H9 (cell line): ENCODE measurements at regions not wholly inside any gene's neighbourhood (a gene's known extent, or its start where the extent isn't known, plus 50 kb on each side); places are given as distances from the start of the nearest gene placed in this dataset.
A peak's percentile ranks its signal among the peaks of the same experiment; 100 is the strongest.

ENCODE experiments used
- DNase-seq: peaks from one replicate; pipeline ENCODE4 v3.0.0-alpha.2; 2017
- H2AFZ ChIP-seq: one replicate; pipeline ENCODE4 v1.6.1; 2013; ENCODE audit warnings: mild to moderate bottlenecking, low read length, control low read depth, moderate library complexity
- H2AK5ac ChIP-seq: 2 replicates; pipeline ENCODE4 v1.6.1; 2013; ENCODE audit warnings: low read length, control low read depth, mixed read lengths; ENCODE audit not compliant: insufficient read length
- H2BK120ac ChIP-seq: one replicate; pipeline ENCODE4 v1.6.1; 2013; ENCODE audit warnings: low read depth, mild to moderate bottlenecking, low read length, control low read depth, inconsistent platforms; ENCODE audit not compliant: poor library complexity, severe bottlenecking
- H2BK12ac ChIP-seq: 2 replicates; pipeline ENCODE4 v1.6.1; 2013; ENCODE audit warnings: low read length, control low read depth, mixed read lengths, low read depth; ENCODE audit not compliant: insufficient read length
- H2BK15ac ChIP-seq: 2 replicates; pipeline ENCODE4 v1.6.1; 2013; ENCODE audit warnings: low read depth, low read length, control low read depth
- H2BK20ac ChIP-seq: one replicate; pipeline ENCODE4 v1.6.1; 2013; ENCODE audit warnings: low read depth, mild to moderate bottlenecking, low read length, control low read depth, inconsistent platforms; ENCODE audit not compliant: poor library complexity, severe bottlenecking
- H2BK5ac ChIP-seq: 2 replicates; pipeline ENCODE4 v1.6.1; 2013; ENCODE audit warnings: low read length, control low read depth, mixed read lengths; ENCODE audit not compliant: insufficient read length
- H3K14ac ChIP-seq: 2 replicates; pipeline ENCODE4 v1.6.1; 2013; ENCODE audit warnings: low read length, control low read depth; ENCODE audit not compliant: insufficient read depth
- H3K18ac ChIP-seq: 2 replicates; pipeline ENCODE4 v1.6.1; 2013; ENCODE audit warnings: low read depth, mild to moderate bottlenecking, mixed read lengths, low read length, control low read depth; ENCODE audit not compliant: insufficient read length
- H3K23ac ChIP-seq: 2 replicates; pipeline ENCODE4 v1.6.1; 2013; ENCODE audit warnings: low read length, control low read depth, mixed read lengths, low read depth; ENCODE audit not compliant: insufficient read length
- H3K23me2 ChIP-seq: 2 replicates; pipeline ENCODE4 v1.6.1; 2013; ENCODE audit warnings: low read depth, mild to moderate bottlenecking, mixed read lengths, low read length, control low read depth; ENCODE audit not compliant: insufficient read length, poor library complexity, severe bottlenecking
- H3K27ac ChIP-seq: 2 replicates; pipeline ENCODE4 v1.5.1; 2013; ENCODE audit warnings: low read length, control low read depth, mixed read lengths, low read depth; ENCODE audit not compliant: insufficient read length
- H3K27me3 ChIP-seq: 2 replicates; pipeline ENCODE4 v1.6.1; 2013; ENCODE audit warnings: low read length, control low read depth, inconsistent platforms; ENCODE audit not compliant: insufficient read depth
- H3K4ac ChIP-seq: 2 replicates; pipeline ENCODE4 v1.6.1; 2013; ENCODE audit warnings: low read depth, mild to moderate bottlenecking, control low read depth, inconsistent platforms, low read length, moderate library complexity
- H3K4me1 ChIP-seq: 2 replicates; pipeline ENCODE4 v1.6.1; 2013; ENCODE audit warnings: low read length, control low read depth, inconsistent platforms; ENCODE audit not compliant: insufficient read depth
- H3K4me2 ChIP-seq: 2 replicates; pipeline ENCODE4 v1.6.1; 2013; ENCODE audit warnings: low read length, control low read depth, mixed read lengths; ENCODE audit not compliant: insufficient read length, insufficient read depth
- H3K56ac ChIP-seq: 2 replicates; pipeline ENCODE4 v1.6.1; 2013; ENCODE audit warnings: low read depth, mild to moderate bottlenecking, mixed read lengths, low read length, control low read depth; ENCODE audit not compliant: insufficient read length
- H3K79me1 ChIP-seq: 2 replicates; pipeline ENCODE4 v1.6.1; 2013; ENCODE audit warnings: low read depth, mild to moderate bottlenecking, moderate library complexity, low read length, control low read depth, inconsistent platforms; ENCODE audit not compliant: insufficient read depth, poor library complexity, severe bottlenecking
- H3K79me2 ChIP-seq: 2 replicates; pipeline ENCODE4 v1.6.1; 2013; ENCODE audit warnings: low read length, control low read depth, inconsistent platforms; ENCODE audit not compliant: insufficient read depth
- H3K9ac ChIP-seq: 2 replicates; pipeline ENCODE4 v1.6.1; 2013; ENCODE audit warnings: low read length, control low read depth, mixed read lengths; ENCODE audit not compliant: insufficient read length; ENCODE audit errors: extremely low read depth
- H3K9me3 ChIP-seq: one replicate; pipeline ENCODE4 v1.6.1; 2013; ENCODE audit warnings: low read depth, low read length, inconsistent platforms; ENCODE audit not compliant: control insufficient read depth
- H3T11ph ChIP-seq: one replicate; pipeline ENCODE4 v1.6.1; 2013; ENCODE audit warnings: mild to moderate bottlenecking, low read length, control low read depth, inconsistent platforms
- H4K20me1 ChIP-seq: one replicate; pipeline ENCODE4 v1.6.1; 2013; ENCODE audit not compliant: control insufficient read depth, insufficient read length, insufficient read depth
- H4K5ac ChIP-seq: 2 replicates; pipeline ENCODE4 v1.6.1; 2013; ENCODE audit warnings: low read depth, mild to moderate bottlenecking, mixed read lengths, low read length, control low read depth; ENCODE audit not compliant: insufficient read length
- H4K8ac ChIP-seq: replicated peaks from 2 replicates; pipeline ENCODE4 v1.6.1; 2013; ENCODE audit warnings: low read length, control low read depth, mixed read lengths, low read depth; ENCODE audit not compliant: insufficient read length
- H4K91ac ChIP-seq: 2 replicates; pipeline ENCODE4 v1.6.1; 2013; ENCODE audit warnings: low read depth, mild to moderate bottlenecking, moderate library complexity, mixed read lengths, low read length, control low read depth; ENCODE audit not compliant: insufficient read length
- H3K27ac Mint-ChIP-seq, 3 experiments: 2 replicates in 2 of 3; 3 replicates in 1 of 3; pipeline ENCODE4 v1.8.0; 2020 to 2021; ENCODE audit warnings: mixed read lengths in 3 of 3, mild to moderate bottlenecking in 1 of 3, moderate library complexity in 1 of 3
- H3K27me3 Mint-ChIP-seq: 2 replicates; pipeline ENCODE4 v1.8.0; 2021; ENCODE audit warnings: low read depth, mild to moderate bottlenecking, moderate library complexity, mixed read lengths
- H3K36me3 Mint-ChIP-seq, 3 experiments: 2 replicates in 2 of 3; 3 replicates in 1 of 3; pipeline ENCODE4 v1.8.0; 2020 to 2021; ENCODE audit warnings: low read depth in 3 of 3, mixed read lengths in 3 of 3; ENCODE audit not compliant: insufficient read depth in 1 of 3
- H3K4me1 Mint-ChIP-seq, 2 experiments: 2 replicates each; pipeline ENCODE4 v1.8.0; 2020; ENCODE audit warnings: mixed read lengths in 2 of 2
- H3K4me3 Mint-ChIP-seq, 2 experiments: 2 replicates in 1 of 2; 3 replicates in 1 of 2; pipeline ENCODE4 v1.8.0; 2020 to 2021; ENCODE audit warnings: mild to moderate bottlenecking in 2 of 2, mixed read lengths in 2 of 2, moderate library complexity in 1 of 2
- H3K9me3 Mint-ChIP-seq, 2 experiments: 2 replicates in 1 of 2; 3 replicates in 1 of 2; pipeline ENCODE4 v1.8.0; 2020; ENCODE audit warnings: mild to moderate bottlenecking in 2 of 2, mixed read lengths in 2 of 2, moderate library complexity in 1 of 2
- WGBS: extraction: QIAGEN DNeasy Blood & Tissue Kit; methylation state at CpG from one replicate; pipeline ENCODE4 v1.1.7; 2013; ENCODE audit warnings: missing lambda C conversion rate, low lambda C conversion rate, mixed read lengths; ENCODE audit not compliant: insufficient read length; ENCODE audit errors: extremely low coverage; 5-methylcytosine and 5-hydroxymethylcytosine counted together
- TF ChIP-seq, protein P1 (sequence below): fragments of 200-600 bp; sonication (generic); conservative IDR thresholded peaks from 3 replicates; pipeline ENCODE4 v1.8.0; 2021; ENCODE audit warnings: antibody characterized with exemption, mild to moderate bottlenecking

GRCh38 chr6:155882527-155883333 is 427.1 kb upstream of the NOX3 start:
- peaks cover 2 to 4% (median 2%) of the 10 kb centered on the region in 3 experiments; a peak in 5 of 7 replicates for H3K36me3 Mint-ChIP-seq
- Histone ChIP-seq H3K79me1 (no peaks in the 10 kb centered on the region), H3K18ac (no peak overlapping the region), H3K14ac (no peak overlapping the region), H3K9me3 (no peaks in the 10 kb centered on the region), H2BK5ac (no peak overlapping the region), H4K8ac (no peak overlapping the region), H3K23me2 (no peaks in the 10 kb centered on the region), H2AFZ (no peak overlapping the region), H4K20me1 (no peaks in the 10 kb centered on the region), H3K4me1 (peaks cover 7% of the 10 kb centered on the region), H3T11ph (no peak overlapping the region), H4K91ac (no peak overlapping the region), H3K23ac (no peak overlapping the region), H2BK120ac (no peak overlapping the region), H3K79me2 (no peaks in the 10 kb centered on the region), H2AK5ac (no peak overlapping the region), H3K27ac (no peak overlapping the region), H3K27me3 (no peaks in the 10 kb centered on the region), H4K5ac (no peak overlapping the region), H3K4ac (no peak overlapping the region), H2BK20ac (no peak overlapping the region), H2BK15ac (no peak overlapping the region), H3K4me2 (no peak overlapping the region), H3K56ac (no peak overlapping the region), H2BK12ac (no peak overlapping the region), H3K9ac (no peak overlapping the region)
- WGBS, result no CpG with 5 or more reads among the region's 4 CpGs
- TF ChIP-seq, protein P1, sequence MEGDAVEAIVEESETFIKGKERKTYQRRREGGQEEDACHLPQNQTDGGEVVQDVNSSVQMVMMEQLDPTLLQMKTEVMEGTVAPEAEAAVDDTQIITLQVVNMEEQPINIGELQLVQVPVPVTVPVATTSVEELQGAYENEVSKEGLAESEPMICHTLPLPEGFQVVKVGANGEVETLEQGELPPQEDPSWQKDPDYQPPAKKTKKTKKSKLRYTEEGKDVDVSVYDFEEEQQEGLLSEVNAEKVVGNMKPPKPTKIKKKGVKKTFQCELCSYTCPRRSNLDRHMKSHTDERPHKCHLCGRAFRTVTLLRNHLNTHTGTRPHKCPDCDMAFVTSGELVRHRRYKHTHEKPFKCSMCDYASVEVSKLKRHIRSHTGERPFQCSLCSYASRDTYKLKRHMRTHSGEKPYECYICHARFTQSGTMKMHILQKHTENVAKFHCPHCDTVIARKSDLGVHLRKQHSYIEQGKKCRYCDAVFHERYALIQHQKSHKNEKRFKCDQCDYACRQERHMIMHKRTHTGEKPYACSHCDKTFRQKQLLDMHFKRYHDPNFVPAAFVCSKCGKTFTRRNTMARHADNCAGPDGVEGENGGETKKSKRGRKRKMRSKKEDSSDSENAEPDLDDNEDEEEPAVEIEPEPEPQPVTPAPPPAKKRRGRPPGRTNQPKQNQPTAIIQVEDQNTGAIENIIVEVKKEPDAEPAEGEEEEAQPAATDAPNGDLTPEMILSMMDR, result no peak
- H3K9me3 Mint-ChIP-seq, result peaks cover 0 to 2% of the 10 kb centered on the region in 2 experiments; a peak in 2 of 5 replicates
- peaks cover 11 to 20% of the 10 kb centered on the region in 2 experiments for H3K4me1 Mint-ChIP-seq
- 0 out of 7 replicates have a peak overlapping the region, but pooled peaks of 1 of the 3 experiments have one; percentile 38 for H3K27ac Mint-ChIP-seq
- H3K27me3 Mint-ChIP-seq, result no peaks in the 10 kb centered on the region
- H3K4me3 Mint-ChIP-seq, result no peak overlapping the region
- DNase-seq, result no peak
